HG02588 (cell line): ENCODE measurements at regions not wholly inside any gene's neighbourhood (a gene's known extent, or its start where the extent isn't known, plus 50 kb on each side); places are given as distances from the start of the nearest gene placed in this dataset.

Source experiments
- ATAC-seq: cut with Tn5 transposase; IDR thresholded peaks from one replicate; pipeline ENCODE4 v1.9.1; 2021; ENCODE audit warnings: mild to moderate bottlenecking, moderate library complexity; ENCODE audit not compliant: unreplicated experiment

DNA sequence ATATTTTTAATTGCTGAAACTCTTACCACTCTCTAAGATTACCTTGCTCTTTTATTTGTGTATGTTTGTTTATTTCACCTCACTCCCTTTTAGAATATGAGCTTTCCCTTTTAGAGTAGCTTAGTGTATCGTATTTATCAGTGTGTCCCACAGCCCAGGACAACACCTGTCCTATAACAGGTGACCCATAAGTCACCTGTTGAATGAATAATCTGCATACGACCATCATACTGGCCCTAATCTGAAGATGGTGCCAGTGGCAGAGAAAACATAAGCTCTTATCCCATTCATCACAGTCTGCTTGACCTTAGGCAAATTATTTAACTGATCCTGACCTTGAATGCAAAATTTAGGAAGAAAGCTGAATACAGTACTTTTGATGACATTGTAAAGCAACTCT, 254.6 kb upstream of the NR2F2 start:
- no peak for ATAC-seq

DNA sequence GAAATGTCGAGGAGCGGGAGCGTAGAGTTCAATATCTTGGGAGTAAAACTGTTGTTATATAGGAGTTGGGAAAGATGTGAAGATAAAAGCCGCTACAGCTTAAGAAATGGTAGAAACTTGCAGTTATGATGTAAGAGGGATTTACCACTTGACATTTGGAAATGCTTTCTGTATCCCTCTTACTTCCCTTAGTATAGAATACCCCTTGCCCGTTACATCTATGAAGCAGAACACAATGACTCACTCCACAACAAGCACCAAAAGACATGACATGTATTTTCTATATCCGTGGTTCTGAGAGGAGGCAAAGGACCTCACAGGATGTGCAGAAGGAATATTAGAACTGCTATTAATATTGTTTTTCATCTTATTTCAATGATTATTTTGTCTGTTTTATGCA, 254.2 kb upstream of the NR2F2 start:
- ATAC-seq = no peak

DNA sequence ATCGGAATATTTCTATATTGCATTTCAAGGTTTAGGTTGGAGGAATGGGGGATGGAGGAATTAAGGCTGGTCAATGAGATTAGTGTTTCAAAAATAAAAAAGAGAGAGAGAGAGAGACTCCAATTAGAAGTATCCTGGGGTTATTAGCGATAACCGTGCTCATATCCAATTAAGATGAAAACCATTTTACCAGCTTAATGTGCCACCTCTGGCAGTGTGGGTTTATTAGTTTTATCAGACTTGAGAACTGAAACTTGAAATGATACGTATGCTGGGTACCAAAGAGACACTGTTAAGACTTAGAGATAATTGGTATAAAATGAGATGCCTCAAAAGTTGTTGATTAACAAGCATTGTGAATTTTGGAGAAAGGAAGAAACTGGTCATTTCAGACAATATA, 251.5 kb upstream of the NR2F2 start:
- no peak for ATAC-seq

DNA sequence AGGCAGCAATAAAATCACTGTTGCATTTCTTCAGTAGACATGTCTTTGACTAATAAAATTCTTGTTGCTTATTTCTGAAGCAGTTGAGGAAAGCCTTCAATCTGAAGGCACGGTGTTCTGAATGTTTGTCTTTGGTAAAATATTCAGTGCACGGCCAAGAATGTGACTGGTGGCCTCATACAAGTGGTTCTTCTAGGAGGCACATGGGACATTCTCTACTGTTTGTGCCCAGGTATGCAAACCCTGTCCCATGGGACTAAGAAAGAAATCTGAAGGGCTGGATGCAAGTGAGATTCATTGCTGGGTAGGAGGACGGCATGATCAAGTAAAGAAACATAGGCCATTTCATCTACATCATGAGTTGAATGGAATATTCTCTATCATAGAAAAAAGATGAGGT, 250.6 kb upstream of the NR2F2 start:
- no peak for ATAC-seq

DNA sequence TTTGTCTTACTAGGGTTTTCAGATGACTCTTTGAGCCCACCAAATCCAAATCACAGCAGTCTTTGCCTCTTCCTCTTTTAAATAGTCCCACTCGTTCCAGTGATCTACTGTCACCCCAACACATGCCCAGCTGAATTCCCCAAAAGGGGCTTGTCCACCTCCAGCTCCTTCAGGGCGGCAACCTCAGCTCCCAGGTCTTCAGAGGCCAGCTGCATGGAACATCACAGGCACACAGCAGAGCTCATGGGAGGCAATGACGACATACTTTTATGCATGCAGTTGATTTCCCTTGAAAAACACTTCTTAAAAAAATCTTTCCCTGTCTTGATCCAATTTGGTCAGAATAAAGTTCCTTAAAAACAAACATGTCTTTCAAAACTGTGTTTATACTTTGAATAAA, 244.3 kb upstream of the NR2F2 start:
- no peak for ATAC-seq

DNA sequence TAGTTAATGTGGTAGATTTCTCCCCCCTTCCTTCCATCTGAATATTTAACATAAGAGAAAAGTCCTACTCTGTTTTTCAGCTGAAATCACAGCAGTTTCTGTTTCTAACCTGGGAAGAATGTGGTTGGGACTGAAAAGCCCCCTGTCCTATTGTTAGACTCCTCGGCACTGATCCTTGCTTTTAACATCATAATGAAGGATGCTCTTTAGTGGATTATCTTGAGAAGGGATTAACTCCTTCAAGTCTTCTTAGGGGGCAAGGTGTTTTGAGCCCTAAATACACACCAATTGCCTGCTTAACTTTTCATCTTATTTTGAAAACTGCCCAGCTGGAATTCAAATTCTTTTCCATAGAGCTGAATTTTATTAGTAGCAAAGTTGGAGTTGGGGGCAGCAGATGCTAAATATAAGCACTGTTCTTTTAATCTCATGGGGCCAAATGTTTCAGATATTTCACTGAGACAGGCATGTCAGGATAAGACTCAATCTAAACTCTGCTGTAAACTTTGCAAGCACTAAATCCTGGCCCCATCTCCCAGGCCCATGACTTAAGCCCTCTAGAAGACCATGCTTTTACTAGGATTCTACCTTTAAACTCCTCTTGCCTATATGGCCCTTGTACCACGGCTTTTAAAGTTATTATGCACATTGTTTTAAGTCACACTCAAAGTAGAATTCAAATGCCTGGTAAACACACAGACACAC, 243.2 kb upstream of the NR2F2 start:
- ATAC-seq = no peak

DNA sequence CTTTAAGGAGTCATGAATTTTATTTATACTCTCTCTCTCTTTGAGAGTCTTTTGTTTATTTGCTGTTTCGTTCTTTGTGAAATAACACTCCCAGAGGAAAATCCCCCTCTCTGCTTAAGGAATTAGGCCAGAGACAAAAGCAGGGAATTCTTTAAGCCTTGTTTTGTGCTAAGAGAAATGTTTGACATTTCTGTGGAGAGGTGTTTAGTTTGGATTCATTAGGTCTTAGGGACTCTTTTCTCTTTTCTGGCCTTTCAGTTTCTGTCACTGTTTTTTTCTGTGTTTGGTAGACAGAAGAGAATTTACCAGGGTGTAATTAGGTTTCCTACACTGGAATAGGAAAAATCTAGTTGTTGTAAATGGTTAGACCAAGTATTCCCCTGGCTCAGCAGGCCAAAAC, 241.8 kb upstream of the NR2F2 start:
- ATAC-seq = no peak

DNA sequence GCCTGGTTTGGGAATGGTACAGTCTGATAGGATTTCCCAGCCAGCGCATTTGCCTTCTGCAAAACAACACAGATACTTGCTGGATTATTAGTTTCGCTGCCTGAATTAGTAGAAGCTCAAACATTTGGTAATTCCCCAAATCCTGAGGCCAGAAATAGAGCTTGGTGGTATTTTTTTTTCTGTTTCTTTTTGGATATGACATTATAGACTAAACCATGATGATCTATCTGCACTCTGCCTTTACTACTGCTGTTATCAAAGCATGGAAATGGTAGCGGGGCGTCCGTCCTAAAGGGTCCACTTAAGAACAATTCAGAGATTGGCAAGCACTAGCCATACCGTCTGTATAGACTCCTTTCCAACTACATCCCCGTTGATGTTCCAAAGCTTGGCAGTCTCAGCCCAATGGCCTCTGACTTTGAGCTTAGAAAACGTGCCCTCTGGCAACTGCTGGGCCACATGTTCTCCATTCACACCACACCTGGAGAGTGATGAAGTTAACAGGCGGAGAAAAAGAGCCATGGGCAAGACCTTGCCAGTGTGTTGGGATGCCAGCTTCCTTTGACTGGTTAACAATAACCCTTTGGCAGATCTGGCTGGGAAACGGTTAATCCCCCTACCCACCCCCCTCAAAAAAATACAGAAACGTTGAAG, 241.0 kb upstream of the NR2F2 start:
- ATAC-seq = no peak

DNA sequence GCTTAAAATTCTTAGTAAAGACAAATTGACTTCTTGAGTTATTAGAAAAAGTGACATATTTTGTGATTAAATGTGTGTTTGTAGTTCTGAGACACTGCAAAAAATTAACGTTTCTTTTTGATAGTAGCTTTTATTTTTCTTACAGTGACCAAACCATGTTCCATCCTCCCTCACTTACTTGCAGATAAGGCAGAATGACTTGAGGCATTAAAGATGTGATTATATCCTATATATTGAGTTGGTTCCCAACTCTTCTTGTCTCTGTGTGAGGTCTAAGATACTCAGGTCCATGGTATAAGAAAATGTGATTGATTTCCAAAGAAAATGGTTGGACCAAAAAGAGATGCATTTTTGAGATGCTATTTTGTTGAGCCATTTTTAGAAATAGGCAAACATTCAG, 238.3 kb upstream of the NR2F2 start:
- ATAC-seq = no peak

DNA sequence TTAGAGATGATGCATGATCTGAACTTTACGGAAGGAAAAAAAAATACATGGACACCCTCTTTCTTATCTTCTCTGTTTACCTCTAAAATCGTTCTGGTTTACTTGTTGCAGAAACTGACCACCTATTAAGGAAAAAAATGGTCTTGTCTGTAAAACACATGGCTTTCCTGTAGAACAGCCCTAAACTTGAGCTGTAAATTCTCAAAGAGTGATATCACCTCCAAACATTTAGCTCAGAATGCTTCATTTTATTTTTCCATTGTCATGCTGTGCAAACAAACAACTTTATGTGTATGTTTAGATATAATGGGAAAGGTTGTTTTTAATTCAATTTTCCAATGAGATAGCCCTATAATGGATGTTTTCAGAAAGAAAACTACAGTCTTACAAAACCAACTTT, 237.4 kb upstream of the NR2F2 start:
- no peak for ATAC-seq

DNA sequence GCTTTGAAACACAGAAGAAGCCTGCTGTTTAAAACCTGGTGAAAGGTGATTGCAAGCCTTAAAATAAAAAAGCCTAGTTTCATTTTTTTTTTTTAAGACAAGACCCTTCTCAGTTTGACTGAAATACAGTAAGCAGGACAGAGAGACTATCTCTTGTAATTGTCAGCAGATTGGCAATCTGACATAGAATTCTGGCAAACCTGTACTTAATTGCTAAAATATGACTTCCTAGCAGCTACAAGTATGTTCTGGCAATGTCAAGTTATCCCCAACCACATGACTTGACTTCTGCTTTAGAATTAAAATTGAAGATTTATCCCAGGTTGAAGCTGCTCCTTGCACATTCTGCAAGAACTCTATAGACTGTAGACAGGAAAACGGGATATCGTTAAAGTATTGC, 232.8 kb upstream of the NR2F2 start:
- ATAC-seq = no peak

DNA sequence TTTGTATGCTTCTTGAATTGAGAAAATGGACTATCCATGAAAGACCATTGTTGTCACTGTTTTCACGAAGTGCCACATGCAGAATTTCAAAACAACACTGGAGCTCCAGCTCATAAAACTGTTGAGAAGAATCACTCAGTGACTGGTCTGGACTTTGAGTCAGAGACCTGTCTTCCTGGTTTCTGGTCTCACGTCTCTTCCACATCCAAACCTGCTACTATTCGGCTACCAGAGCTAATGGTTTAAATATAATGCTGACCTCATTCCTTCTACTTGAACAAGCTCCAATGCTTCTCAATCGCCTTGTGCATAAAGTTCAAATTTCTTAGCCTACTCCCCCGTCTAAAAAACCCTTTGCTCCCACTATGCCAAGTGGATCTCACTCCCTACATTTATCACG, 227.9 kb upstream of the NR2F2 start:
- ATAC-seq = no peak

DNA sequence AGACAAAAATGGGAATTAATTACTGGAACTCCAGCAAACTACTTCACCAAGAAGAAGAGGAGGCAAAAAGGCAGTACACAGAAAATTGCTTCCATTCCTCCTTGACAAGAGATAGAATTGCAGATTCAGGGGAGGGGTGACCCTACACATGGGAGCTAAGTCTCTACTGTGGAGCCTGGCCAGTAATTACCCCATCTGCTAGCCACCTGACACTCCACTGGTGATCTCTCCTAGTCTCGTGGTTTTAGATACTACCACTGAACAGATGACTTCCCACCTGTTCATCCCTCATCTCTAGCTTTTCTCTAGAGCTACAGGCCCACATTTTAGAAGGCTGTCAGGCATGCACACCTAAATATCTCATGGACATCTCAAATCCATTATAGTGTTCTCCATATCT, 224.3 kb upstream of the NR2F2 start:
- no peak for ATAC-seq

DNA sequence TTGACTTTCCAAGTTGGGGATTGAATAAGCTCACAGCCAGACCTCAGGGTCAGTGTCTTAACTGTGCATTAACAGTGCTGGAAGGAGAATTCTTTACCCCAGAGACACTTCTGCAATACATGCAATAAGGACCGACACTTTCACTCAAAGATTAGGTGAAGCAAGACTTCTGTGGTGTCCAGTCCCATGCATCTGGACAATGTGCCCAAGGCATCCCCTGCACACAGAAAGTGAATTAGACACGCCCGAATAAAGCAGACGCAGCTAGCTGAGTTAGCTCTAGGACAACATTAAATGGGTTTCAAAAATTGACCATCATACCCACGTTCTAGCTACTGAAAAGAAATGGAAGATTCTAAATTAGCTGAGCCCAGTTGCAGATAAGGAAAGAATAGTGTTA, 223.9 kb upstream of the NR2F2 start:
- ATAC-seq = no peak

DNA sequence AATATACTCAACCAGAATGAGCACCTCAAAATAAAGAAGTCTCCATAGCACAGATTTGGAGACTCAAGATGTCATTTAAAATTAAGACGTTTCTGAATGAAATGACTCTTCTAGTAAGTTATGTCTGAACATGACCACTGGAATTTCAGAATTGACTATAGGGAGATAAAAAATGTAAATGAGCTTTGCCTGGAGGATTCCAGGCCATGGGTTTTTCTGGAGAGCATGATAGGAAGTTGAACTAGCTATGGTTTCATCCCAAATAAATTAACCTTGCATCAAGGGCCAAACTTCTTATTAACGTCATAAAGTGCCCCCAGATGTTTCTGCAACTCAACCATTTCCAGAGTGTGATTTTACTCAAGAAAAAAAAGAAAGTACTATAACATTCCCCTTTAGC, 222.6 kb upstream of the NR2F2 start:
- no peak for ATAC-seq

DNA sequence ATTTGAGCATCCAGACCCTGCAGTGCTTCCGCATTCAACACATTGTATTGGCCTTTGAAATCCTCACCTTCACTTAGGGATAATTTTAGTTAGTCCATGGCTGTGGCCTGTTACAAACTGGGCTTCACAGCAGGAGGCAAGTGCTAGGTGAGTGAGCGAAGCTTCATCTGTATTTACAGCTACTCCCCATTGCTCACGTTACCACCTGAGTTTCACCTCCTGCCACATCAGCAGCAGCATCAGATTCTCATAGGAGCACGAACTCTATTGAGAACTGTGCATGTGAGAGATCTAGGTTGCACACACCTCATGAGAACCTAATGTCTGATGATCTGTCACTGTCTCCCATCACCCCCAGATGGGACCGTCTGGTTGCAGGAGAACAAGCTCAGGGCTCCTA, 222.1 kb upstream of the NR2F2 start:
- no peak for ATAC-seq

DNA sequence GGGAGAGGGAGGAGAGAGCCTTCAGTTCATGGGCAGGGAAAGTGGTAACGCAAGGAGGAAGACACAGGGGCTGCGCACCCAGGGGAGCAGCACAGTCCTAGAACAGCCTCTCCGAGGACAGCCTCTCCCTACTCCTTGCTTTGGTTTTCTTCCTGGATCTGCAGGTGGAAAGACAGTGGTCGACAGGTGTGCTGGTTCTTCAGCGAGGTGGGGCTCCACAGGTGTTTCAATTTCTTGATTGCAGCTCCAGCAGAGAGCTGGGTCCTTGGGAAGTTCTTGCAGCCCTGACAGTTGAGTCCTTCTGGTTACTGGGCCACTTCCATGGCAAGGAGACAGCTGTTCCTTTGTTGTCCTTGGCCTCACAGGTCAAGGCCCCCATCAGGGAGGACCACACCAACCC, 220.7 kb upstream of the NR2F2 start:
- ATAC-seq = no peak

DNA sequence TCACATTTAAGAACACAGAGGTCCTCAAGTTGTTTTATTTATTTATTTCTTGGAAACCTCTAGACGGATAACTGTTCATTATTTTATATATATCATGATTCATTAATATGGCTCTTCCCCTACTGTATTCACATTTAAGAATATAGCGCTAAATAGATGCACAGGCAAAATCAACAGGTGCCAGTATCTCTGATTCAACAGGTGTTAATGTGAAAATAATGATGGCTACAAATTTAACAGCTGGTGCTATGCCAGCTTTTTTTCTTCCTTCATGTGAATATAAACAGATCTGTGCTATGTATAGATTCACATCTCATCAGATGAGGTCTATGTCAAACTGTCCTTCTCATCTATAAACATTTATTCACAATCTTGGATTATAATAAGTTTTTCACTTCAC, 218.5 kb upstream of the NR2F2 start:
- no peak for ATAC-seq

DNA sequence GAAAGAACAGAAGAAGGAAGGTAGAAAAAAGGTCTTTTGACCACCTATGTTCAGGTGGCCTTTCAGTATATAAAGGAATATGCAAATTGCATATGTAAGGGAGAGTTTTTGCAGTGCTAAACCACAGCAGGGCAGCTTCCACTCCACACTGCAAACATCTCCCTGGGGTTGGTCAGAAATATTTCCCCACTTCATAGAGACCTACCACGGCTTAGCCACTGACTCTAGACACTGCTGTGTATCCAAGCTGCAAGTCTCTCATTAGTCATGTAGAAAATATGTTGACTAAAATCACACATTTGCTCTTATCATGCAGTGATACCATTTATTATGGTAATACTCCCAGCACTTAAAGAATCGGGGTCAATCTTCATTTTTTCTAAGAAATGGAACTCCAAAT, 214.9 kb upstream of the NR2F2 start:
- no peak for ATAC-seq

DNA sequence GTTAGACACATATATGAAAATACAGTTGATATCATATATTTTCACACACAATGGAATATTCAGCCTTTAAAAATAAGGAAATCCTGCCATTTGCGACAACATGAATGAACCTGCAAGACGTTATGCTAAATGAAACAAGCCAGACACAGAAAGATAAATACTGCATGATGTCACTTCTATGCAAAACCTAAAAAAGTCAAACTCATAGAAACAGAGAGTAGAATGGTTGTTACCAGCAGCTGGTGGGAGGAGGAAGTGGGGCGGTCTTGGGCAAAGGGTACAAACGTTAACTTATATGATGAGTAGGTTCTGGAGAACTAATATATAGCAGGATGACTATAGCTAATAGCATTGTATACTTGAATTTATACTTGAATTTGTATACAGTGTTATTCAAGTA, 213.2 kb upstream of the NR2F2 start:
- no peak for ATAC-seq

DNA sequence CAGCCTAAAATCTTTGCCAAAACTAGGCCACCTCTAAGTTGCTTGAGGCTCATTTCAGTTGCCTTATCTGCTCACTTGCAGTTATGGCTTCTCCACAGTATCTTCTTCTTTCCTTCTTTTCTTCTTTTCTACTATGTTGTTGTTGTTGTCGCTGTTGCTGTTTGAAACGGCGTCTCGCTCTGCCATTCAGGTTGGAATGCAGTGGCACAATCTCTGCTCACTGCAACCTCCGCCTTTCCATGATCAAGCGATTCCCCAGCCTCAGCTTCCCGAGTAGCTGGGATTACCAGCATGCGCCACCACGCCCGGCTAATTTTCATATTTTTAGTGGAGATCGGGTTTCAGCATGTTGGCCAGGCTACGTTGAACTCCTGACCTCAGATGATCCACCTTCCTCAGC, 210.8 kb upstream of the NR2F2 start:
- no peak for ATAC-seq

DNA sequence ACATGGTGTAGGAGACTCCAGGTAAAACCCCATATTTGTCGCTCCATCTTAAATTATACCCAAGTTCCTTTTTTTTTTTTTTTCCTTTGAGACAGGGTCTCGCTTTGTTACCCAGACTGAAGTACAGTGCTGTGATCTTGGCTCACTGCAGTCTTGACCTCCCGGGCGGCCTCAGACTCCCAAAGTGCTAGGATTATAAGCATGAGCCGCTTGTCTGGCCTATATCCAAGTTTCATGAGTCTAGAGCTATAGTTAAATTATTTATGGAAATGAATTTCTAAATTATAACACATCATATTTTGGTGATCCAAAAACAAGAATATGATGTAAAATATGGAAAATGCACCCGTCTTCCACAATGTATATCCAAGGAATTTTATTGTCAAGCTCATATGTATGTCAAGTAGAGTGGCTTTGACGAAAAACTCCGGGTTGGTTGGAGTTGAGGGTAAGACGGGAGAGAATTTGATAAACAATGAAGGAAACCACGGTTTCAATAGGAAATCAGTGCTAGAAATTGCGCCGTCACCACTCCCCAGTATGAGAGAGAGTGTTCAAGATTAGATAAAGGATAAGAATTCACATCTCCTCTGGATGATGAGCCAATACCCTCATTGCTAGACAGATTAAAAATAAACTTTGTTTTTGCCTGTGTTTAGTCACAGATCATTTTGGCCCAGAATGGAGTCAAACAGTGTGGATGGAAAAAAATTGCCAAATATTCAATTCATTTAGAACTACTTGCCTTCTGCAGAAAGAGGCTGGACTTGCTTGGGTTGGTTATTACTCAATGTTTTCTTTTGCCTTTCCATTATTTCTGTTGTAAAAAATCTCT, 209.2 kb upstream of the NR2F2 start:
- ATAC-seq = no peak
